Endothelial cell of umbilical vein (primary cell): ENCODE measurements at regions not wholly inside any gene's neighbourhood (a gene's known extent, or its start where the extent isn't known, plus 50 kb on each side); places are given as distances from the start of the nearest gene placed in this dataset.

Source experiments
- BruUV-seq: library from RNA; stranded (reverse); fragments of 400-500 nt; replicated peaks from 2 replicates; lab custom pipeline; 2021; lab: Mats Ljungman, UMichigan
- CTCF ChIA-PET: fragments of 300-600, 350-600 bp; sonication (Branson Sonifier 250); formaldehyde crosslinking; loops from one replicate; lab custom pipeline; 2021; ENCODE audit warnings: antibody characterized with exemption, inconsistent platforms; lab: Charles Lee
- POLR2A ChIA-PET: fragments of 300-600, 350-600 bp; sonication (Branson Sonifier 250); formaldehyde crosslinking; loops from one replicate; lab custom pipeline; 2021; ENCODE audit warnings: antibody characterized with exemption, inconsistent platforms; lab: Charles Lee
- DNase-seq: peaks from one replicate; pipeline ENCODE4 v3.0.0-alpha.2; 2011; ENCODE audit warnings: low read depth, low spot score
- FAIRE-seq: peaks from 2 replicates; lab custom pipeline; 2011; peaks lifted over from hg19 to GRCh38; lab: Jason Lieb, UNC
- H2AFZ ChIP-seq: 2 replicates; pipeline ENCODE4 v1.6.0; 2012; ENCODE audit warnings: low read depth, low read length, control low read depth, inconsistent platforms
- H3K27ac ChIP-seq: 2 replicates; pipeline ENCODE4 v1.5.1; 2011; ENCODE audit warnings: low read depth, mild to moderate bottlenecking, control low read depth, low read length, moderate library complexity; ENCODE audit not compliant: insufficient read depth
- H3K27me3 ChIP-seq, 2 experiments: 2 replicates each; pipeline versions ENCODE4 v1.6.0 to v1.6.1; 2011; ENCODE audit warnings: low read length in 2 of 2, mixed read lengths in 1 of 2; ENCODE audit not compliant: control insufficient read depth in 2 of 2, insufficient read depth in 2 of 2
- H3K36me3 ChIP-seq, 2 experiments: 2 replicates in 1 of 2; 3 replicates in 1 of 2; pipeline ENCODE4 v1.5.1; 2011; ENCODE audit warnings: low read length in 2 of 2, mild to moderate bottlenecking in 1 of 2, moderate library complexity in 1 of 2; ENCODE audit not compliant: control insufficient read depth in 2 of 2, insufficient read depth in 2 of 2; ENCODE audit errors: extremely low read depth in 1 of 2
- H3K4me1 ChIP-seq: 3 replicates; pipeline ENCODE4 v1.5.1; 2011; ENCODE audit warnings: mild to moderate bottlenecking, low read length; ENCODE audit not compliant: control insufficient read depth, insufficient read depth; ENCODE audit errors: extremely low read depth
- H3K4me2 ChIP-seq: 2 replicates; pipeline ENCODE4 v1.6.1; 2011; ENCODE audit warnings: low read length, control low read depth, mixed read lengths; ENCODE audit not compliant: insufficient read depth
- H3K4me3 ChIP-seq, 3 experiments: fragments of 200-600 bp in 1 of 3; sonication (generic), shearing (Covaris generic) in 1 of 3; replicated peaks in 1 of 3; 2 replicates each; pipeline ENCODE4 v1.5.1; 2011 to 2016; ENCODE audit warnings: control low read depth in 3 of 3, low read length in 3 of 3, mild to moderate bottlenecking in 2 of 3, inconsistent platforms in 1 of 3, low read depth in 1 of 3, moderate library complexity in 1 of 3; ENCODE audit not compliant: insufficient read depth in 1 of 3
- H3K79me2 ChIP-seq: 2 replicates; pipeline ENCODE4 v1.6.0; 2012; ENCODE audit warnings: low read length, inconsistent platforms; ENCODE audit not compliant: control insufficient read depth, insufficient read depth
- H3K9ac ChIP-seq: replicated peaks from 2 replicates; pipeline ENCODE3; 2011; ENCODE audit warnings: low read length, control low read depth; ENCODE audit not compliant: insufficient read depth; ENCODE audit errors: extremely low read depth
- H3K9me1 ChIP-seq: replicated peaks from 3 replicates; pipeline ENCODE4 v1.6.0; 2011; ENCODE audit warnings: mild to moderate bottlenecking, low read length; ENCODE audit not compliant: control insufficient read depth, insufficient read depth; ENCODE audit errors: extremely low read depth
- H3K9me3 ChIP-seq: replicated peaks from 2 replicates; pipeline ENCODE4 v1.5.1; 2012; ENCODE audit warnings: low read length, inconsistent platforms; ENCODE audit not compliant: control insufficient read depth, insufficient read depth
- H4K20me1 ChIP-seq: replicated peaks from 2 replicates; pipeline ENCODE3; 2011; ENCODE audit warnings: mild to moderate bottlenecking, low read length; ENCODE audit not compliant: control insufficient read depth, insufficient read depth; ENCODE audit errors: extremely low read depth
- EZH2 ChIP-seq: IDR thresholded peaks from 2 replicates; pipeline ENCODE4 v1.6.1; 2012; ENCODE audit warnings: borderline replicate concordance, low read depth, mild to moderate bottlenecking, moderate library complexity, low read length, inconsistent platforms; ENCODE audit not compliant: severe bottlenecking
- FOS ChIP-seq: IDR thresholded peaks from 2 replicates; pipeline ENCODE4 v1.6.1; 2011; ENCODE audit warnings: mild to moderate bottlenecking, low read length, moderate library complexity, borderline replicate concordance; ENCODE audit not compliant: insufficient read depth
- GATA2 ChIP-seq: IDR thresholded peaks from 2 replicates; pipeline ENCODE4 v1.7.0; 2011; ENCODE audit warnings: low read depth, mild to moderate bottlenecking, moderate library complexity, mixed read lengths, low read length; ENCODE audit not compliant: insufficient read length, insufficient read depth
- JUN ChIP-seq: IDR thresholded peaks from 2 replicates; pipeline ENCODE4 v1.6.1; 2011; ENCODE audit warnings: borderline replicate concordance, low read depth; ENCODE audit not compliant: insufficient read length, insufficient read depth
- MYC ChIP-seq: IDR thresholded peaks from one replicate; pipeline ENCODE4 v1.6.1; 2011; ENCODE audit warnings: mild to moderate bottlenecking, low read depth, low read length
- POLR2A ChIP-seq: IDR thresholded peaks from 2 replicates; pipeline ENCODE4 v1.6.1; 2012; ENCODE audit warnings: low read depth, mild to moderate bottlenecking, control low read depth, low read length
- POLR2AphosphoS5 ChIP-seq: IDR thresholded peaks from 2 replicates; pipeline ENCODE4 v1.6.1; 2012; ENCODE audit warnings: low read depth, mild to moderate bottlenecking, control low read depth, low read length, moderate library complexity; ENCODE audit not compliant: insufficient read depth
- dilution Hi-C: fragments of 300-500 bp; cut with MboI; formaldehyde crosslinking; loops from one replicate; pipeline ENCODE4 v1.15.0; 2019; ENCODE audit warnings: low sequenced_read_pairs; ENCODE audit not compliant: extremely low pct_ligation_motif_present
- intact Hi-C: fragments of 100-400 bp; cut with micrococcal nuclease; formaldehyde crosslinking; loops from one replicate; pipeline ENCODE4 v1.10.0; 2022
- TF ChIP-seq, protein P1 (sequence below): IDR thresholded peaks from 2 replicates; pipeline ENCODE4 v1.6.1; 2011; ENCODE audit not compliant: insufficient read depth, insufficient read length
- TF ChIP-seq, protein P2 (sequence below), 2 donors: IDR thresholded peaks; 1 replicate in 1 of 2; 2 replicates in 1 of 2; pipeline ENCODE4 v1.5.1; 2011; ENCODE audit warnings: low read length in 2 of 2, mild to moderate bottlenecking in 2 of 2, moderate library complexity in 2 of 2, control low read depth in 1 of 2, inconsistent platforms in 1 of 2, low read depth in 1 of 2; ENCODE audit not compliant: insufficient read depth in 1 of 2; ENCODE audit errors: extremely low read depth in 1 of 2

DNA sequence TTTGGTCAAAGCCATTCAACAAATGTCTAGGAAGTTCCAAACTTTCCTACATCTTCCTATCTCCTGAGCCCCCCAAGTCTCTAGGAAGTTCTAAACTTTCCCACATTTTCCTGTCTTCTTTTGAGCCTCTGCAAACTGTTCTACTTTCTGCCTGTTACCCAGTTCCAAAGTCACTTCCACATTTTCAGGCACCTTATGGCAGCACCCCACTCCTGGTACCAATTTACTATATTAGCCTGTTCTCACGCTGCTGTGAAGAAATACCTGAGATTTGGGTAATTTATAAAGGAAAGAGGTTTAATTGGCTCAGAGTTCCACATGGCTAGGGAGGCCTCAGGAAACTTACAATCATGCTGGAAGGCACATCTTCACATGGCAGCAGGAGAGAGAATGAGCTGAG lies 869.2 kb downstream of the TDRD15 start:
- FAIRE-seq (no peak), DNase-seq (no peak)
- Histone ChIP-seq H3K4me1 (no peaks in the 10 kb centered on the region), H3K9me3 (peaks cover 9% of the 10 kb centered on the region), H3K4me3 (no peak overlapping the region), H4K20me1 (no peaks in the 10 kb centered on the region), H3K27me3 (no peaks in the 10 kb centered on the region), H3K4me2 (no peak overlapping the region), H3K9ac (no peak overlapping the region), H3K79me2 (no peaks in the 10 kb centered on the region), H2AFZ (no peak overlapping the region), H3K27ac (no peak overlapping the region), H3K36me3 (no peaks in the 10 kb centered on the region), H3K9me1 (no peaks in the 10 kb centered on the region)
- intact Hi-C loops (no loop called here), dilution Hi-C loops (no loop called here)
- TF ChIP-seq JUN (no peak), GATA2 (no peak), POLR2A (no peak), POLR2AphosphoS5 (no peak), EZH2 (no peak), FOS (no peak), MYC (no peak)
- TF ChIP-seq, protein P1, sequence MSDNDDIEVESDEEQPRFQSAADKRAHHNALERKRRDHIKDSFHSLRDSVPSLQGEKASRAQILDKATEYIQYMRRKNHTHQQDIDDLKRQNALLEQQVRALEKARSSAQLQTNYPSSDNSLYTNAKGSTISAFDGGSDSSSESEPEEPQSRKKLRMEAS, result no peak
- TF ChIP-seq, protein P2, sequence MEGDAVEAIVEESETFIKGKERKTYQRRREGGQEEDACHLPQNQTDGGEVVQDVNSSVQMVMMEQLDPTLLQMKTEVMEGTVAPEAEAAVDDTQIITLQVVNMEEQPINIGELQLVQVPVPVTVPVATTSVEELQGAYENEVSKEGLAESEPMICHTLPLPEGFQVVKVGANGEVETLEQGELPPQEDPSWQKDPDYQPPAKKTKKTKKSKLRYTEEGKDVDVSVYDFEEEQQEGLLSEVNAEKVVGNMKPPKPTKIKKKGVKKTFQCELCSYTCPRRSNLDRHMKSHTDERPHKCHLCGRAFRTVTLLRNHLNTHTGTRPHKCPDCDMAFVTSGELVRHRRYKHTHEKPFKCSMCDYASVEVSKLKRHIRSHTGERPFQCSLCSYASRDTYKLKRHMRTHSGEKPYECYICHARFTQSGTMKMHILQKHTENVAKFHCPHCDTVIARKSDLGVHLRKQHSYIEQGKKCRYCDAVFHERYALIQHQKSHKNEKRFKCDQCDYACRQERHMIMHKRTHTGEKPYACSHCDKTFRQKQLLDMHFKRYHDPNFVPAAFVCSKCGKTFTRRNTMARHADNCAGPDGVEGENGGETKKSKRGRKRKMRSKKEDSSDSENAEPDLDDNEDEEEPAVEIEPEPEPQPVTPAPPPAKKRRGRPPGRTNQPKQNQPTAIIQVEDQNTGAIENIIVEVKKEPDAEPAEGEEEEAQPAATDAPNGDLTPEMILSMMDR (IDR thresholded peaks at IDR 0.05; ENCODE audit: extremely low read depth in 1 of 2, insufficient read depth in 1 of 2, low read depth in 1 of 2, low read length in 2 of 2), result no peak
- BruUV-seq, result no TSS peak
- ChIA-PET POLR2A (no interaction called here), CTCF (no interaction called here)
